ENCODE measurements at regions not wholly inside any gene's neighbourhood (a gene's known extent, or its start where the extent isn't known, plus 50 kb on each side); places are given as distances from the start of the nearest gene placed in this dataset.

- H3K9me3 Mint-ChIP-seq, result peaks cover 2% of the 10 kb centered on the region
- H3K27ac Mint-ChIP-seq, result no peak overlapping the region
- intact Hi-C loops (cut with micrococcal nuclease), result no loop called here
- H3K36me3 Mint-ChIP-seq (ENCODE audit: low read depth), result no peaks in the 10 kb centered on the region
- H3K27me3 Mint-ChIP-seq (ENCODE audit: low read depth), result peaks cover 41% of the 10 kb centered on the region
- H3K4me3 Mint-ChIP-seq (ENCODE audit: low read depth), result no peak overlapping the region
- DNase-seq (ENCODE audit: low spot score), result no peak
- no peaks in the 10 kb centered on the region for H3K4me1 Mint-ChIP-seq (ENCODE audit: low read depth)
These were observed 175.1 kb upstream of the S1PR3 start for GRCh38 chr9:88816141-88816540.

DNA sequence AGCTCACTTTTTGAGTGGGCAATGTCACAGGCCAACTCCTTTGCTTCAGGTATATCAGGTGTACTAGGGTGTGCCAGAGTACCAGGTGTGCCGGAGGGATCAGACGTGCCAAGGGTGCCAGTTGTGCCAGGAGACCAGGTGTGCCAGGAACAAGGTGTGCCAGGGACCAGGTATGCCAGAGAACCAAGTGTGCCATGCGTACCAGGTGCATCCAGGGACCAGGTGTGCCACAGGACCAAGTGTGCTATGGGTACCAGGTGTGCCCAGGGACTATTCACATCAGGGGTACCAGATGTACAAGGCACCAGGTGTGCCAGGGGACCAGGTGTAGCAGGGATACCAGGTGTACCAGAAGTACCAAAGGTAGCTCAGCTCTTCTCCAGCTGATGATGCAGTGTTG is 174.7 kb upstream of the S1PR3 start:
- no peak overlapping the region for H3K4me3 Mint-ChIP-seq (ENCODE audit: low read depth)
- DNase-seq (ENCODE audit: low spot score), result no peak
- intact Hi-C loops (cut with micrococcal nuclease), result no loop called here
- no peaks in the 10 kb centered on the region for H3K36me3 Mint-ChIP-seq (ENCODE audit: low read depth)
- peaks cover 38% of the 10 kb centered on the region for H3K27me3 Mint-ChIP-seq (ENCODE audit: low read depth)
- peaks cover 4% of the 10 kb centered on the region for H3K9me3 Mint-ChIP-seq
- H3K4me1 Mint-ChIP-seq (ENCODE audit: low read depth), result no peaks in the 10 kb centered on the region
- H3K27ac Mint-ChIP-seq, result no peak overlapping the region

DNA sequence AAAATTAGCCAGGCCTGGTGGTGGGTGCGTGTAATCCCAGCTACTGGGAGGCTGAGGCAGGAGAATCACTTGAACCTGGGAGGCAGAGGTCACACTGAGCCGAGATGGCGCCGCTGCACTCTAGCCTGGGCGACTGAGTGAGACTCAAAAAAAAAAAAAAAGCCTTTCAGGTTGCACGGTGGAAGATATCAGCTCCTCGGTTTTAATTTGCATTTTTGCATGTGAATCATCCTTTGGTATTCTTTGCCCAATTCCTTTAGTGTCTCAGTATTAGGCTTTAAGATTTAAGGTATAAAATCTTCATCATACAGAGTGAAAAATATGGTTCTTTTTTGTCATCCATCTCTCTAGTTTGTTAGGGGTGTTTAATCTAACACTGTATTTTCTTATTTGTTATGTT is 173.6 kb upstream of the S1PR3 start:
- Mint-ChIP-seq H3K4me3 (ENCODE audit: low read depth) (no peak overlapping the region), H3K9me3 (peaks cover 4% of the 10 kb centered on the region), H3K36me3 (ENCODE audit: low read depth) (no peaks in the 10 kb centered on the region), H3K27ac (no peak overlapping the region), H3K27me3 (ENCODE audit: low read depth) (peaks cover 39% of the 10 kb centered on the region), H3K4me1 (ENCODE audit: low read depth) (no peaks in the 10 kb centered on the region)
- intact Hi-C loops (cut with micrococcal nuclease), result no loop called here
- DNase-seq (ENCODE audit: low spot score), result no peak

GRCh38 chr9:88818495-88819201 is 172.6 kb upstream of the S1PR3 start:
- Mint-ChIP-seq H3K4me1 (ENCODE audit: low read depth) (no peaks in the 10 kb centered on the region), H3K36me3 (ENCODE audit: low read depth) (no peaks in the 10 kb centered on the region), H3K4me3 (ENCODE audit: low read depth) (no peak overlapping the region), H3K27me3 (ENCODE audit: low read depth) (peaks cover 41% of the 10 kb centered on the region), H3K9me3 (peaks cover 4% of the 10 kb centered on the region), H3K27ac (no peak overlapping the region)
- DNase-seq (ENCODE audit: low spot score), result no peak
- intact Hi-C loops (cut with micrococcal nuclease), result no loop called here

- intact Hi-C loops (cut with micrococcal nuclease), result no loop called here
- H3K4me3 Mint-ChIP-seq (ENCODE audit: low read depth), result no peak overlapping the region
- DNase-seq (ENCODE audit: low spot score), result no peak
- peaks cover 45% of the 10 kb centered on the region for H3K27me3 Mint-ChIP-seq (ENCODE audit: low read depth)
- no peaks in the 10 kb centered on the region for H3K4me1 Mint-ChIP-seq (ENCODE audit: low read depth)
- H3K27ac Mint-ChIP-seq, result no peak overlapping the region
- H3K36me3 Mint-ChIP-seq (ENCODE audit: low read depth), result no peaks in the 10 kb centered on the region
- peaks cover 4% of the 10 kb centered on the region for H3K9me3 Mint-ChIP-seq
These were observed 171.8 kb upstream of the S1PR3 start for GRCh38 chr9:88819476-88819875.

GRCh38 chr9:88820055-88820454 is 171.2 kb upstream of the S1PR3 start:
- H3K4me1 Mint-ChIP-seq (ENCODE audit: low read depth), result no peaks in the 10 kb centered on the region
- no peak overlapping the region for H3K4me3 Mint-ChIP-seq (ENCODE audit: low read depth)
- H3K36me3 Mint-ChIP-seq (ENCODE audit: low read depth), result no peaks in the 10 kb centered on the region
- DNase-seq (ENCODE audit: low spot score), result no peak
- intact Hi-C loops (cut with micrococcal nuclease), result no loop called here
- H3K9me3 Mint-ChIP-seq, result peaks cover 4% of the 10 kb centered on the region
- no peak overlapping the region for H3K27ac Mint-ChIP-seq
- H3K27me3 Mint-ChIP-seq (ENCODE audit: low read depth), result peaks cover 46% of the 10 kb centered on the region

DNA sequence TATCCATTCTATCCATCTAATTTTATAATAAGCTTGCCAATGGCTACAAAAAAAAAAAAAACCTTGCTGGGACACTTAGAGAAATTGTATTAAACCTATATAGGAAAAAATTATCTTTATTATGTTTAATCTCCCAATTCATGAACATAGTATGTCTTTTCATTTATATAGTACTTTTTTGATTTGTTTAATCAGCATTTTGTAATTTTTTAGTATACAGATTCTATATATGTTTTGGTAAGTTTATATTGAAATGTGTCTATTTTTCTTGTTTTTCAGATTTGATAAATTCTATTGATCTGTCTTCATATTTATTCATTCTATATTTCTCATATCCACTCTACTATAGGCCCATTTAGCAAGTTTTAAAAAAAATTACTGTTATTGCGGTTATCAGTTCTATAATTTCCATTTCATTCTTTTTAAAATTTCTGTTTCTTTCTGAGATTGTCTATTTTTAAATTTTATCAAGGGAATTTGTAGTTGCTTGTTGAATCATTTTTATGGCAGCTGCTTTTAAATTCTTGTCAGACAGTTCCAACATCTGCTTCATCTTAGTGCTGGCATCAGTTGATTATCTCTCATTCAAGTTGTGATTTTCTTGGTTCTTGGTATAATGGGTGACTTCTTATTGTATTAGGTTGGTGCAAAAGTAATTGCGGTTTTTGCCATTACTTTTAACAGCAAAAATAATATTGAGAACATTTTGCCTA is 170.1 kb upstream of the S1PR3 start:
- DNase-seq (ENCODE audit: low spot score), result no peak
- H3K4me1 Mint-ChIP-seq (ENCODE audit: low read depth), result no peaks in the 10 kb centered on the region
- peaks cover 4% of the 10 kb centered on the region for H3K9me3 Mint-ChIP-seq
- no peak overlapping the region for H3K4me3 Mint-ChIP-seq (ENCODE audit: low read depth)
- peaks cover 45% of the 10 kb centered on the region for H3K27me3 Mint-ChIP-seq (ENCODE audit: low read depth)
- H3K36me3 Mint-ChIP-seq (ENCODE audit: low read depth), result no peaks in the 10 kb centered on the region
- intact Hi-C loops (cut with micrococcal nuclease), result no loop called here
- H3K27ac Mint-ChIP-seq, result no peak overlapping the region

- peaks cover 48% of the 10 kb centered on the region for H3K27me3 Mint-ChIP-seq (ENCODE audit: low read depth)
- H3K36me3 Mint-ChIP-seq (ENCODE audit: low read depth), result no peaks in the 10 kb centered on the region
- H3K4me1 Mint-ChIP-seq (ENCODE audit: low read depth), result no peaks in the 10 kb centered on the region
- intact Hi-C loops (cut with micrococcal nuclease), result no loop called here
- H3K9me3 Mint-ChIP-seq, result peaks cover 4% of the 10 kb centered on the region
- no peak overlapping the region for H3K27ac Mint-ChIP-seq
- no peak for DNase-seq (ENCODE audit: low spot score)
- no peak overlapping the region for H3K4me3 Mint-ChIP-seq (ENCODE audit: low read depth)
These were observed 169.5 kb upstream of the S1PR3 start for GRCh38 chr9:88821746-88822106.

DNA sequence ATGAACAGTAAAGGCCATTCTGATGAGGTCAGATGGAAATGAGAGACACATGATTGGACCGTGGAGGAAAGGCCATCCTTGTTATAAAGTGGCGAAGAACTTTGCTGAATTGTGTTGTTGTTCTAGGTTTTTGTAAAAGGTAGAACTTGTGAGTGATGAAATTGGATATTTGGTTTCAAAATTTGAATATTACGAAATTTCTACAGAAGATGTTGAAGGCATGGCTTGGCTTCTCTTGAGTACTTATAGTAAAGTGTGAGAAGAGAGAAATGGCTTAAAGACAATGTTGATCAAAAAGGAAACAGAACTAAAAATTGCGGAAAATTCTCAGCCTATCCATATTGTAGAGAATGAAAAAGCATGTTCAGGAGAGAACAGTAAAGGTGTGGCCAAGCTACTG is 166.6 kb upstream of the S1PR3 start:
- H3K4me1 Mint-ChIP-seq (ENCODE audit: low read depth), result no peaks in the 10 kb centered on the region
- intact Hi-C loops (cut with micrococcal nuclease), result no loop called here
- H3K27ac Mint-ChIP-seq, result no peak overlapping the region
- H3K36me3 Mint-ChIP-seq (ENCODE audit: low read depth), result no peaks in the 10 kb centered on the region
- DNase-seq (ENCODE audit: low spot score), result no peak
- peaks cover 61% of the 10 kb centered on the region for H3K27me3 Mint-ChIP-seq (ENCODE audit: low read depth)
- H3K4me3 Mint-ChIP-seq (ENCODE audit: low read depth), result no peak overlapping the region
- H3K9me3 Mint-ChIP-seq, result peaks cover 4% of the 10 kb centered on the region

- peaks cover 70% of the 10 kb centered on the region for H3K27me3 Mint-ChIP-seq (ENCODE audit: low read depth)
These were observed 165.1 kb upstream of the S1PR3 start for GRCh38 chr9:88826181-88826580.

GRCh38 chr9:88826771-88827181 is 164.5 kb upstream of the S1PR3 start:
- no peak for DNase-seq (ENCODE audit: low spot score)
- Mint-ChIP-seq H3K4me1 (ENCODE audit: low read depth) (no peaks in the 10 kb centered on the region), H3K9me3 (no peaks in the 10 kb centered on the region), H3K4me3 (ENCODE audit: low read depth) (no peak overlapping the region), H3K36me3 (ENCODE audit: low read depth) (no peaks in the 10 kb centered on the region), H3K27ac (no peak overlapping the region), H3K27me3 (ENCODE audit: low read depth) (peaks cover 75% of the 10 kb centered on the region)
- intact Hi-C loops (cut with micrococcal nuclease), result no loop called here

More at GRCh38 chr9:88826181-88826580, 165.1 kb upstream of the S1PR3 start:
- Mint-ChIP-seq H3K27ac (no peak overlapping the region), H3K4me1 (ENCODE audit: low read depth) (no peaks in the 10 kb centered on the region), H3K4me3 (ENCODE audit: low read depth) (no peak overlapping the region), H3K9me3 (peaks cover 2% of the 10 kb centered on the region), H3K36me3 (ENCODE audit: low read depth) (no peaks in the 10 kb centered on the region)
- no peak for DNase-seq (ENCODE audit: low spot score)
- intact Hi-C loops (cut with micrococcal nuclease), result no loop called here

DNA sequence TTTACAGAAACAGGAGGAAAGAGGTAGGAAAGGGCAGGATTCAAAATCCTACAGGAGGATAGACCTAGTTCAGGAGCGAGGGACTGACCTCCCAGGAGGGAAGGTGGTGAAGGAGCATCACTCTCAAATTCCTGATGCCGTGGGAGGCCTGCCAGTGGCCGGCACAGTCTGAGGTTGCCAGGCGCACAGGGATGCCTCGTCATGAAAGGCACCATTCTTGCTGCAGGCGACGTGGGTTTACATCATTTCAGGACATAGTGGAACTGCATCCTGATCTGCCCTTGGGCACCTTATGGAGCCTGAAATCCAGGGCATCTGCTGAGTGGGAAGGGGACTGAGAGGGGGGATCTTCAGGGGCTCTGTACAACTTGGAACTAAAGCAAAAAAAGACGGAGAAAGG is 163.2 kb upstream of the S1PR3 start:
- no peak for DNase-seq (ENCODE audit: low spot score)
- no peak overlapping the region for H3K27ac Mint-ChIP-seq
- H3K27me3 Mint-ChIP-seq (ENCODE audit: low read depth), result peaks cover 83% of the 10 kb centered on the region
- intact Hi-C loops (cut with micrococcal nuclease), result no loop called here
- H3K9me3 Mint-ChIP-seq, result no peaks in the 10 kb centered on the region
- H3K4me3 Mint-ChIP-seq (ENCODE audit: low read depth), result no peak overlapping the region
- no peaks in the 10 kb centered on the region for H3K4me1 Mint-ChIP-seq (ENCODE audit: low read depth)
- no peaks in the 10 kb centered on the region for H3K36me3 Mint-ChIP-seq (ENCODE audit: low read depth)

DNA sequence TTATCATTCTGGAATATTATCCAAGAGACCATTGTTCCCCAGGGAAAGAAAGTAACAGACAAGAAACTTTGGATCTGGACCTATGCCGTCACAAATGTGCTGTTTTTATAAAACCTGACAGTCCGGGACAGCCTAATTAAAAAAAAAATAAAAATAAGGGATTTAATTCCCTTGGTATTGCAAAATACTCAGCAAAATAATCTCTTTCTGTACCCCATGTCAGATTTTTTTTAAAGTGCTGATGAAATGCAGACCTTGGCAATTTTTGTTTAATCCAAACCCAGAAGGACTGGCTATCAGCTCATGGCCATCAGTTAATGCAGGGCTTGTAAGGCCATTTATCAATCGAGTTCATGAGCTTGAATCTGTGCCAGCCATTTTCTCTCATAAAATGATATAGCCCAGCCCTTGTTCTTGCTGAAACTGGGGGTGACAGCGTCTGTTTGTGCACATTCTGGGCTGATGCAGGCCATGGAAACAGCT is 162.7 kb upstream of the S1PR3 start:
- Mint-ChIP-seq H3K4me1 (ENCODE audit: low read depth) (no peaks in the 10 kb centered on the region), H3K27me3 (ENCODE audit: low read depth) (peaks cover 83% of the 10 kb centered on the region), H3K27ac (no peak overlapping the region), H3K36me3 (ENCODE audit: low read depth) (no peaks in the 10 kb centered on the region), H3K9me3 (no peaks in the 10 kb centered on the region), H3K4me3 (ENCODE audit: low read depth) (no peak overlapping the region)
- intact Hi-C loops (cut with micrococcal nuclease), result no loop called here
- no peak for DNase-seq (ENCODE audit: low spot score)
